ENCODE measurements at regions not wholly inside any gene's neighbourhood (a gene's known extent, or its start where the extent isn't known, plus 50 kb on each side); places are given as distances from the start of the nearest gene placed in this dataset.

- TF ChIP-seq POLR2A (IDR thresholded peaks at IDR 0.05) = no peak
- TF ChIP-seq CTCF (IDR thresholded peaks at IDR 0.05) = no peak
Observed at GRCh38 chr7:8829100-8829499, 395.7 kb downstream of the NXPH1 start.
